ENCODE measurements at regions not wholly inside any gene's neighbourhood (a gene's known extent, or its start where the extent isn't known, plus 50 kb on each side); places are given as distances from the start of the nearest gene placed in this dataset.

DNA sequence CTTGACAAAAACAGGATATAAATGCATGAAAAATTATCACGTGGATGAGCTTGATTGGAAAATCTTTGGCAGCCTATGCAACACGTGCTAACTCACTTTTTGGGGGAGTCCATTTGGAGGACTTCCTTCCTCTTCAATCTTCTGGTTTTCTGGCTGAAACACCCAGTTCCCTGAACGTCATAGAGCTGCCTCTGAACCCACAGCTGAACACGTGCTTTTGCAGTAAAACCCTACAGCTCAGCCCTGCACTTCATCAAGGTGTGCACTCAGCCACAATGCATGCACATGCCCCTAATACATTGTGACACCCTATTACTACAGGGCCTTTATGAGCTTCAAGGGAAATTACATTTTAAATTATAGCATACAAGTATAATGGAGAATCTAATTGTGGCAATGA lies 808.7 kb upstream of the AUTS2 start:
- Histone ChIP-seq H3K23ac (ENCODE audit: insufficient read length) (no peak overlapping the region), H2BK120ac (replicated peaks; ENCODE audit: low read depth, low read length) (no peak overlapping the region), H3K4me1 (replicated peaks in 1 of 4; ENCODE audit: control insufficient read depth in 3 of 4, insufficient read depth in 4 of 4, low read length in 3 of 4) (no peaks in the 10 kb centered on the region), H3K4me2 (ENCODE audit: insufficient read depth in 1 of 2, low read depth in 2 of 2, low read length in 2 of 2) (no peak overlapping the region), H3K23me2 (ENCODE audit: low read depth, low read length) (no peaks in the 10 kb centered on the region), H3K79me2 (ENCODE audit: control insufficient read depth in 1 of 2, insufficient read depth in 2 of 2, low read length in 2 of 2) (no peaks in the 10 kb centered on the region), H2AFZ (ENCODE audit: low read length) (no peak overlapping the region), H3K56ac (replicated peaks; ENCODE audit: insufficient read length, low read depth, low read length) (no peak overlapping the region), H2BK12ac (ENCODE audit: low read depth, low read length) (no peak overlapping the region), H3K9ac (replicated peaks in 1 of 4; ENCODE audit: extremely low read depth in 1 of 4, low read depth in 3 of 4, low read length in 3 of 4) (no peak overlapping the region; a peak in 1 of 7 replicates), H3K36me3 (ENCODE audit: control insufficient read depth in 2 of 4, insufficient read depth in 4 of 4, low read length in 3 of 4) (no peaks in the 10 kb centered on the region), H4K20me1 (replicated peaks in 1 of 2; ENCODE audit: control insufficient read depth in 1 of 2, insufficient read depth in 2 of 2, low read length in 2 of 2) (no peaks in the 10 kb centered on the region), H3K14ac (ENCODE audit: insufficient read length) (no peak overlapping the region), H4K8ac (ENCODE audit: extremely low read depth, insufficient read depth, low read length) (no peak overlapping the region), H2BK15ac (ENCODE audit: low read length) (no peak overlapping the region; the same call in 1 of the 2 replicates), H2BK20ac (ENCODE audit: low read length) (no peak overlapping the region), H3K18ac (ENCODE audit: extremely low read depth, low read length) (no peak overlapping the region), H3K9me3 (ENCODE audit: insufficient read depth in 2 of 2, low read depth in 1 of 2, low read length in 1 of 2) (peaks cover 0 to 4% of the 10 kb centered on the region in 2 experiments; a peak in 2 of 4 replicates), H4K91ac (replicated peaks; ENCODE audit: insufficient read length, low read length) (no peak overlapping the region), H3K4ac (replicated peaks; ENCODE audit: insufficient read length, low read depth, low read length) (no peak overlapping the region), H2BK5ac (ENCODE audit: low read depth, low read length) (no peak overlapping the region), H3K79me1 (ENCODE audit: low read depth, low read length) (no peaks in the 10 kb centered on the region), H3K4me3 (ENCODE audit: extremely low read depth in 1 of 4, insufficient read depth in 2 of 4, low read depth in 3 of 4, low read length in 4 of 4) (no peak overlapping the region), H2AK5ac (ENCODE audit: low read depth, low read length) (no peak overlapping the region), H4K5ac (ENCODE audit: insufficient read length, low read depth, low read length) (no peak overlapping the region), H3K27me3 (replicated peaks in 1 of 4; ENCODE audit: control insufficient read depth in 3 of 4, extremely low read depth in 1 of 4, insufficient read depth in 3 of 4, low read length in 3 of 4) (no peaks in the 10 kb centered on the region), H3K27ac (ENCODE audit: low read depth, low read length) (no peak overlapping the region)
- no peak for FAIRE-seq
- 65% methylated on average over 4 of the region's 4 CpGs; no CpG with 5 or more reads in 1 of the 2 experiments for WGBS, 2 experiments (ENCODE audit: extremely low coverage in 1 of 2, insufficient coverage in 1 of 2, insufficient read length in 1 of 2, insufficient replicate concordance in 2 of 2, low coverage in 1 of 2, low lambda C conversion rate in 2 of 2, missing lambda C conversion rate in 1 of 2)
- POLR2A ChIA-PET (ENCODE audit: partially characterized antibody) = no interaction called here
- no peak for DNase-seq (ENCODE audit: low read depth in 1 of 2, low spot score in 2 of 2)
- CTCF ChIA-PET (ENCODE audit: partially characterized antibody) = interaction anchor here (0.6 to 1.7 kb wide), 3 partner anchors 11 to 39 kb away, joined by 3 to 4 read pairs (median 3); no protein-coding TSS in a partner anchor
- TF ChIP-seq, protein P1, sequence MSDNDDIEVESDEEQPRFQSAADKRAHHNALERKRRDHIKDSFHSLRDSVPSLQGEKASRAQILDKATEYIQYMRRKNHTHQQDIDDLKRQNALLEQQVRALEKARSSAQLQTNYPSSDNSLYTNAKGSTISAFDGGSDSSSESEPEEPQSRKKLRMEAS (IDR thresholded peaks at IDR 0.05) = no peak
- TF ChIP-seq GABPA (IDR thresholded peaks at IDR 0.05; ENCODE audit: borderline replicate concordance, insufficient read depth, low read length) (no peak), TBP (IDR thresholded peaks at IDR 0.05; ENCODE audit: low read depth, low read length) (no peak), SIN3A (conservative IDR thresholded peaks at IDR 0.05 in 1 of 2, IDR thresholded peaks at IDR 0.05 in 1 of 2; ENCODE audit: low read depth in 1 of 2, low read length in 2 of 2) (no peak), POLR2AphosphoS5 (IDR thresholded peaks at IDR 0.05; ENCODE audit: low read depth, low read length) (no peak), FOSL1 (IDR thresholded peaks at IDR 0.05; ENCODE audit: insufficient read depth, low read depth, low read length) (no peak), CEBPB (IDR thresholded peaks at IDR 0.05; ENCODE audit: low read depth, low read length) (no peak), CBX5 (IDR thresholded peaks at IDR 0.05; ENCODE audit: low read depth, low read length) (no peak), YY1 (IDR thresholded peaks at IDR 0.05; ENCODE audit: low read depth, low read length) (no peak), SUZ12 (IDR thresholded peaks at IDR 0.05; ENCODE audit: low read length) (no peak)

All from H1 (cell line).